ENCODE measurements at regions not wholly inside any gene's neighbourhood (a gene's known extent, or its start where the extent isn't known, plus 50 kb on each side); places are given as distances from the start of the nearest gene placed in this dataset.
A peak's percentile ranks its signal among the peaks of the same experiment; 100 is the strongest.

- Mint-ChIP-seq H3K4me1 (peaks cover 44% of the 10 kb centered on the region), H3K9me3 (no peaks in the 10 kb centered on the region), H3K4me3 (no peak overlapping the region), H3K36me3 (ENCODE audit: low read depth) (no peaks in the 10 kb centered on the region), H3K27ac (peak overlapping the region in 1 of 3 experiments; percentile 45), H3K27me3 (ENCODE audit: low read depth) (no peaks in the 10 kb centered on the region)
- no peak for TF ChIP-seq CTCF (IDR thresholded peaks at IDR 0.05; ENCODE audit: unreplicated experiment in 3 of 3)
Observed at GRCh38 chr14:100381395-100382105, 58.4 kb downstream of the SLC25A47 start.

- Mint-ChIP-seq H3K27ac (no peak overlapping the region), H3K27me3 (ENCODE audit: low read depth) (no peaks in the 10 kb centered on the region), H3K9me3 (no peaks in the 10 kb centered on the region), H3K4me3 (no peak overlapping the region), H3K36me3 (ENCODE audit: low read depth) (no peaks in the 10 kb centered on the region), H3K4me1 (peaks cover 41% of the 10 kb centered on the region)
- TF ChIP-seq CTCF (IDR thresholded peaks at IDR 0.05; ENCODE audit: unreplicated experiment in 3 of 3): no peak
Observed at GRCh38 chr14:100382106-100382455, 58.9 kb downstream of the SLC25A47 start.

DNA sequence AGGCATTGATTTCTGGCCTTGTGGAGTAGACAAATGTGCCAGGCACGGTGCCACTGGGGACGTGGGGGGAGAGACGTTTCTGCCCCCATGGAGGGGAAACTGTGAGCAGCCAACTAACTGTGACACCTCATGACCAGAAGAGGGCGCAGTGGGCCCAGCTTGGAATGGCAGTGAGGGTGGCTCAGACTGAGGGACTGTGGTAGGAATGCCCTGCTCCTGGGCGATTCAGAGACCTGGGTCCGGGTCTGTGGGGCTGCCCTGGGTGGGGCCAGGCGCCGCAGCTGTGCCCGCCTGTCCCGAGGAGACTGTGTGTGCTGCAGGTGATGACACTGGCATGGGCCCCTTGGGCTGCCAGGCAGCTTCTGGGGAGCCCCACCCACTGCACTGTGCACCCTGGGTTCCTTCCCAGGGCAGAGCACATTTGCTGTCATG is 60.6 kb downstream of the SLC25A47 start:
- peaks cover 47% of the 10 kb centered on the region for H3K4me1 Mint-ChIP-seq
- H3K9me3 Mint-ChIP-seq: no peaks in the 10 kb centered on the region
- TF ChIP-seq CTCF (IDR thresholded peaks at IDR 0.05; ENCODE audit: unreplicated experiment in 3 of 3): peak; percentile 74 to 81 (median 77)
- H3K27ac Mint-ChIP-seq: peak overlapping the region in 1 of 3 experiments; percentile 56
- no peaks in the 10 kb centered on the region for H3K36me3 Mint-ChIP-seq (ENCODE audit: low read depth)
- H3K4me3 Mint-ChIP-seq: no peak overlapping the region
- H3K27me3 Mint-ChIP-seq (ENCODE audit: low read depth): no peaks in the 10 kb centered on the region

DNA sequence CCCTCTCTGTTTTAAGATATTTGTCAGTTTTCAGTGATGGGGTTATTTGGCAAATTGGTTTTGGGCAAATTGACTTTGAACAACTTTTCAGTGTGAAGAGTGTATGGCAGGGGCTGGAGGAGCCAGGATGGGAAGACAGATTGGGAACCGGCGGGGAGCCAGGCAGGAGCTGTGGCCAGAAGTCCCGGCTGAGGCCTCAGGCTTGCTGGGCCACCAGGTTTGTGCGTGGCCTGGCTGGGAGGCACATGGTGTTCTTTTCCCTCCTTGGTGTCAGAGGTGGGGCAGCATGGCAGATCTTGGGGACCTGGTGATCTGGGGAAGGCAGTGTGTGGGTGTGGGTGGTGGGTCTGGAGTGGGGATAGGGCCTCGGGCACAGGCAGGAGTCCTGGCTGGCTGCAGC is 61.1 kb downstream of the SLC25A47 start:
- peaks cover 48% of the 10 kb centered on the region for H3K4me1 Mint-ChIP-seq
- TF ChIP-seq CTCF (IDR thresholded peaks at IDR 0.05; ENCODE audit: unreplicated experiment in 3 of 3): no peak
- H3K4me3 Mint-ChIP-seq: no peak overlapping the region
- no peaks in the 10 kb centered on the region for H3K27me3 Mint-ChIP-seq (ENCODE audit: low read depth)
- peak overlapping the region in 1 of 3 experiments; percentile 56 for H3K27ac Mint-ChIP-seq
- no peaks in the 10 kb centered on the region for H3K9me3 Mint-ChIP-seq
- H3K36me3 Mint-ChIP-seq (ENCODE audit: low read depth): no peaks in the 10 kb centered on the region

DNA sequence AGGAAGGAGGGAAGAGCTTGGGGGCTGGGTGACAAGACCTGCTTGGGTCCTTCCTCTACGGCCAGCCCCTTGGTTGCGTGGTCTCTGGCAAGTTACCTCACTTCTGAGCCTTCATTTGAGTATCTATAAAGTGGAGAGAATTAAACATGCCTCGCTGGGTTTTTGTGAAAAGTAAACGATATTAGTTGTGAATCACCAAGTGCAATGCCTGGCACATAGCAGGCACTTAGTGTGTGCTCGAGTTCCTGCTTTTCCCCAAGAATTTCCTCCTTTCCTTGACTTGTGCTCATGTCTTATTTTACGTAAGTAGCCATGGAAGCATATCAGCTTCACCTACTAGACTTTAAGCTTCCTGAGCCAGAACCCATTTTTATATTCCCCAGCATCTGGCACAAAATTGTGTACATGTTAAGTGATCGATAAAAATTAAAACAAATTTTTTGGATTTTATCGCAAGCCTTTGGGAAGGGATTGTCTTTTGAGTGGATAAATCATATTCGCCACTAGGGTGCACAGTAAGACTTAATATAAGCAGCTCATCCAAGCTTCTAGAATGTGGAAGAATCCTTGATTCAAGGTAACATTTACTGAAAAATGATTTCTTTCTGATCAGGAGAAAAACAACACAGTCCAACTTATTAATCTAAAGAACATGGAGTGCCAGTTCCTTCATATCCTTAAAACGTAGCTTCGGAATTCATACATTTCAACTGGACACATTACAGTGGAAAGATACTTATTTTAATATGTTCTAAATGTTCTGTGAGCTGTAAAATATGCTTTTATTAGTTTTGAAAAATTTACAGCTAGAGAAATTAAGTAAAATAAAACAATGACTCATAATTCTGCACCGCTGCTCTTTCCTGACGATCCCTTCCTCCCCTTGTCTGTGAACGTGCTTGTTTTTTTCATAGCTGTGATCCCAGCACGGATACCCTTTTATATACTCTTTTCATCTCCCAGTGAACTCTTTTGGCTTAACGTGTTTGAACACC is 62.0 kb downstream of the SLC25A47 start:
- Mint-ChIP-seq H3K9me3 (no peaks in the 10 kb centered on the region), H3K4me1 (peaks cover 53% of the 10 kb centered on the region), H3K27ac (peak overlapping the region; percentile 63 to 96 (median 92)), H3K4me3 (peak overlapping the region in 2 of 3 experiments; percentile 51 to 60), H3K27me3 (ENCODE audit: low read depth) (no peaks in the 10 kb centered on the region), H3K36me3 (ENCODE audit: low read depth) (no peaks in the 10 kb centered on the region)
- peak; percentile 58 to 62 (median 60) for TF ChIP-seq CTCF (IDR thresholded peaks at IDR 0.05; ENCODE audit: unreplicated experiment in 3 of 3)

Data from nephron (organoid).